CD4-positive, alpha-beta T cell treated with Interleukin-21 for 1 hour (primary cell): ENCODE measurements at regions not wholly inside any gene's neighbourhood (a gene's known extent, or its start where the extent isn't known, plus 50 kb on each side); places are given as distances from the start of the nearest gene placed in this dataset.
A peak's percentile ranks its signal among the peaks of the same experiment; 100 is the strongest.

Experiments used
- DNase-seq: peaks from one replicate; pipeline ENCODE4 v3.0.0-alpha.2; 2020

GRCh38 chr16:51762081-51762996, 611.3 kb upstream of the SALL1 start:
- DNase-seq: peak; percentile 1

- no peak for DNase-seq
Observed at GRCh38 chr16:51761001-51761400, 609.9 kb upstream of the SALL1 start.

GRCh38 chr16:51759999-51760398, 608.9 kb upstream of the SALL1 start:
- DNase-seq: no peak

- no peak for DNase-seq
Observed at GRCh38 chr16:51759329-51759728, 608.3 kb upstream of the SALL1 start.

GRCh38 chr16:51757921-51758479, 606.9 kb upstream of the SALL1 start:
- DNase-seq: no peak

- DNase-seq: no peak
Observed at GRCh38 chr16:51757505-51757904, 606.4 kb upstream of the SALL1 start.

- DNase-seq: no peak
Observed at GRCh38 chr16:51757124-51757470, 606.0 kb upstream of the SALL1 start.

GRCh38 chr16:51756447-51757123, 605.5 kb upstream of the SALL1 start:
- DNase-seq: no peak

- DNase-seq: no peak
Observed at GRCh38 chr16:51755577-51756355, 604.7 kb upstream of the SALL1 start.

- DNase-seq: no peak
Observed at GRCh38 chr16:51755039-51755501, 604.0 kb upstream of the SALL1 start.

- DNase-seq: no peak
Observed at GRCh38 chr16:51753467-51754127, 602.5 kb upstream of the SALL1 start.

GRCh38 chr16:51752438-51752995, 601.4 kb upstream of the SALL1 start:
- no peak for DNase-seq

GRCh38 chr16:51747329-51747728, 596.3 kb upstream of the SALL1 start:
- DNase-seq: no peak

GRCh38 chr16:51734220-51734619, 583.1 kb upstream of the SALL1 start:
- no peak for DNase-seq

GRCh38 chr16:51733181-51733580, 582.1 kb upstream of the SALL1 start:
- DNase-seq: no peak

GRCh38 chr16:51731160-51731559, 580.1 kb upstream of the SALL1 start:
- no peak for DNase-seq

GRCh38 chr16:51723036-51723724, 572.1 kb upstream of the SALL1 start:
- DNase-seq: no peak

- no peak for DNase-seq
Observed at GRCh38 chr16:51722467-51722866, 571.4 kb upstream of the SALL1 start.

GRCh38 chr16:51719376-51719775, 568.3 kb upstream of the SALL1 start:
- DNase-seq: no peak

GRCh38 chr16:51716195-51716594, 565.1 kb upstream of the SALL1 start:
- DNase-seq: no peak

GRCh38 chr16:51713502-51713901, 562.4 kb upstream of the SALL1 start:
- no peak for DNase-seq
